H9 (cell line): ENCODE measurements at regions not wholly inside any gene's neighbourhood (a gene's known extent, or its start where the extent isn't known, plus 50 kb on each side); places are given as distances from the start of the nearest gene placed in this dataset.

Source experiments
- DNase-seq: peaks from one replicate; pipeline ENCODE4 v3.0.0-alpha.2; 2017
- H2AFZ ChIP-seq: one replicate; pipeline ENCODE4 v1.6.1; 2013; ENCODE audit warnings: mild to moderate bottlenecking, low read length, control low read depth, moderate library complexity
- H2AK5ac ChIP-seq: 2 replicates; pipeline ENCODE4 v1.6.1; 2013; ENCODE audit warnings: low read length, control low read depth, mixed read lengths; ENCODE audit not compliant: insufficient read length
- H2BK120ac ChIP-seq: one replicate; pipeline ENCODE4 v1.6.1; 2013; ENCODE audit warnings: low read depth, mild to moderate bottlenecking, low read length, control low read depth, inconsistent platforms; ENCODE audit not compliant: poor library complexity, severe bottlenecking
- H2BK12ac ChIP-seq: 2 replicates; pipeline ENCODE4 v1.6.1; 2013; ENCODE audit warnings: low read length, control low read depth, mixed read lengths, low read depth; ENCODE audit not compliant: insufficient read length
- H2BK15ac ChIP-seq: 2 replicates; pipeline ENCODE4 v1.6.1; 2013; ENCODE audit warnings: low read depth, low read length, control low read depth
- H2BK20ac ChIP-seq: one replicate; pipeline ENCODE4 v1.6.1; 2013; ENCODE audit warnings: low read depth, mild to moderate bottlenecking, low read length, control low read depth, inconsistent platforms; ENCODE audit not compliant: poor library complexity, severe bottlenecking
- H2BK5ac ChIP-seq: 2 replicates; pipeline ENCODE4 v1.6.1; 2013; ENCODE audit warnings: low read length, control low read depth, mixed read lengths; ENCODE audit not compliant: insufficient read length
- H3K14ac ChIP-seq: 2 replicates; pipeline ENCODE4 v1.6.1; 2013; ENCODE audit warnings: low read length, control low read depth; ENCODE audit not compliant: insufficient read depth
- H3K18ac ChIP-seq: 2 replicates; pipeline ENCODE4 v1.6.1; 2013; ENCODE audit warnings: low read depth, mild to moderate bottlenecking, mixed read lengths, low read length, control low read depth; ENCODE audit not compliant: insufficient read length
- H3K23ac ChIP-seq: 2 replicates; pipeline ENCODE4 v1.6.1; 2013; ENCODE audit warnings: low read length, control low read depth, mixed read lengths, low read depth; ENCODE audit not compliant: insufficient read length
- H3K23me2 ChIP-seq: 2 replicates; pipeline ENCODE4 v1.6.1; 2013; ENCODE audit warnings: low read depth, mild to moderate bottlenecking, mixed read lengths, low read length, control low read depth; ENCODE audit not compliant: insufficient read length, poor library complexity, severe bottlenecking
- H3K27ac ChIP-seq: 2 replicates; pipeline ENCODE4 v1.5.1; 2013; ENCODE audit warnings: low read length, control low read depth, mixed read lengths, low read depth; ENCODE audit not compliant: insufficient read length
- H3K27me3 ChIP-seq: 2 replicates; pipeline ENCODE4 v1.6.1; 2013; ENCODE audit warnings: low read length, control low read depth, inconsistent platforms; ENCODE audit not compliant: insufficient read depth
- H3K4ac ChIP-seq: 2 replicates; pipeline ENCODE4 v1.6.1; 2013; ENCODE audit warnings: low read depth, mild to moderate bottlenecking, control low read depth, inconsistent platforms, low read length, moderate library complexity
- H3K4me1 ChIP-seq: 2 replicates; pipeline ENCODE4 v1.6.1; 2013; ENCODE audit warnings: low read length, control low read depth, inconsistent platforms; ENCODE audit not compliant: insufficient read depth
- H3K4me2 ChIP-seq: 2 replicates; pipeline ENCODE4 v1.6.1; 2013; ENCODE audit warnings: low read length, control low read depth, mixed read lengths; ENCODE audit not compliant: insufficient read length, insufficient read depth
- H3K56ac ChIP-seq: 2 replicates; pipeline ENCODE4 v1.6.1; 2013; ENCODE audit warnings: low read depth, mild to moderate bottlenecking, mixed read lengths, low read length, control low read depth; ENCODE audit not compliant: insufficient read length
- H3K79me1 ChIP-seq: 2 replicates; pipeline ENCODE4 v1.6.1; 2013; ENCODE audit warnings: low read depth, mild to moderate bottlenecking, moderate library complexity, low read length, control low read depth, inconsistent platforms; ENCODE audit not compliant: insufficient read depth, poor library complexity, severe bottlenecking
- H3K79me2 ChIP-seq: 2 replicates; pipeline ENCODE4 v1.6.1; 2013; ENCODE audit warnings: low read length, control low read depth, inconsistent platforms; ENCODE audit not compliant: insufficient read depth
- H3K9ac ChIP-seq: 2 replicates; pipeline ENCODE4 v1.6.1; 2013; ENCODE audit warnings: low read length, control low read depth, mixed read lengths; ENCODE audit not compliant: insufficient read length; ENCODE audit errors: extremely low read depth
- H3K9me3 ChIP-seq: one replicate; pipeline ENCODE4 v1.6.1; 2013; ENCODE audit warnings: low read depth, low read length, inconsistent platforms; ENCODE audit not compliant: control insufficient read depth
- H3T11ph ChIP-seq: one replicate; pipeline ENCODE4 v1.6.1; 2013; ENCODE audit warnings: mild to moderate bottlenecking, low read length, control low read depth, inconsistent platforms
- H4K20me1 ChIP-seq: one replicate; pipeline ENCODE4 v1.6.1; 2013; ENCODE audit not compliant: control insufficient read depth, insufficient read length, insufficient read depth
- H4K5ac ChIP-seq: 2 replicates; pipeline ENCODE4 v1.6.1; 2013; ENCODE audit warnings: low read depth, mild to moderate bottlenecking, mixed read lengths, low read length, control low read depth; ENCODE audit not compliant: insufficient read length
- H4K8ac ChIP-seq: replicated peaks from 2 replicates; pipeline ENCODE4 v1.6.1; 2013; ENCODE audit warnings: low read length, control low read depth, mixed read lengths, low read depth; ENCODE audit not compliant: insufficient read length
- H4K91ac ChIP-seq: 2 replicates; pipeline ENCODE4 v1.6.1; 2013; ENCODE audit warnings: low read depth, mild to moderate bottlenecking, moderate library complexity, mixed read lengths, low read length, control low read depth; ENCODE audit not compliant: insufficient read length
- H3K27ac Mint-ChIP-seq, 3 experiments: 2 replicates in 2 of 3; 3 replicates in 1 of 3; pipeline ENCODE4 v1.8.0; 2020 to 2021; ENCODE audit warnings: mixed read lengths in 3 of 3, mild to moderate bottlenecking in 1 of 3, moderate library complexity in 1 of 3
- H3K27me3 Mint-ChIP-seq: 2 replicates; pipeline ENCODE4 v1.8.0; 2021; ENCODE audit warnings: low read depth, mild to moderate bottlenecking, moderate library complexity, mixed read lengths
- H3K36me3 Mint-ChIP-seq, 3 experiments: 2 replicates in 2 of 3; 3 replicates in 1 of 3; pipeline ENCODE4 v1.8.0; 2020 to 2021; ENCODE audit warnings: low read depth in 3 of 3, mixed read lengths in 3 of 3; ENCODE audit not compliant: insufficient read depth in 1 of 3
- H3K4me1 Mint-ChIP-seq, 2 experiments: 2 replicates each; pipeline ENCODE4 v1.8.0; 2020; ENCODE audit warnings: mixed read lengths in 2 of 2
- H3K4me3 Mint-ChIP-seq, 2 experiments: 2 replicates in 1 of 2; 3 replicates in 1 of 2; pipeline ENCODE4 v1.8.0; 2020 to 2021; ENCODE audit warnings: mild to moderate bottlenecking in 2 of 2, mixed read lengths in 2 of 2, moderate library complexity in 1 of 2
- H3K9me3 Mint-ChIP-seq, 2 experiments: 2 replicates in 1 of 2; 3 replicates in 1 of 2; pipeline ENCODE4 v1.8.0; 2020; ENCODE audit warnings: mild to moderate bottlenecking in 2 of 2, mixed read lengths in 2 of 2, moderate library complexity in 1 of 2
- WGBS: extraction: QIAGEN DNeasy Blood & Tissue Kit; methylation state at CpG from one replicate; pipeline ENCODE4 v1.1.7; 2013; ENCODE audit warnings: missing lambda C conversion rate, low lambda C conversion rate, mixed read lengths; ENCODE audit not compliant: insufficient read length; ENCODE audit errors: extremely low coverage; 5-methylcytosine and 5-hydroxymethylcytosine counted together
- TF ChIP-seq, protein P1 (sequence below): fragments of 200-600 bp; sonication (generic); conservative IDR thresholded peaks from 3 replicates; pipeline ENCODE4 v1.8.0; 2021; ENCODE audit warnings: antibody characterized with exemption, mild to moderate bottlenecking

DNA sequence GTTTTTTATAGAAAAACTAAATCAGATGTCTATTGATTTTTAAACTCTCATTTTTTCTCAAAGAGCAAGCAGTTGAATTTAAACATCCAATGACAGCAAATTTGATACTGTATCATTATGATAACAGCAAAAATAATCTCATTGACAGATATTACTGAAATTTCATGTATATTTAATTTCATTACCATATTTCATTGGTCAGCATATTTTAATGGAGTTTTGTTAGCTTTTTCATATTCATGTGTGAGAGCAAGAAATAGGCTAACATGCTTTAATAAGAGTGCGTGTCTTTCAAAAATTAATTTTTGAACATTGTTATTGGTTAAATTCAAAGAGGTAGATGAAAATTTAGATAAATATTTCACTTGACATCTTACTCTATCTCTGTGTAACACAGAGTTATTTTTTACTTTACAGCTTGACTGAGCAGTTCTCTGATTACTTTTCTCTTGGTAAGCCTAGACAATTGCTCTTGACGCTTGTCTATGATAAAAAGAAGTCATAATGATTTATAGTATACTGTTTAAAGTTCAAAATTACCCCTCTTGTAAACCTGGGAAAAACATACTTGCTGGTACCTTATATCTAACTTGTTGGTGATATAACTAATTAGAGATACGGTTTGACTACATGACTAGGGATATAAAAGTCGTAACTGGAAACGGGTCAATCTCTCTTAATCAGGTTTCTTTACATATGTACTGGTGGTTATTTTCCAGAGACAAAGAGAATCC is 732.3 kb upstream of the NCAM2 start:
- Histone ChIP-seq H2BK5ac (no peak overlapping the region), H3K9me3 (no peaks in the 10 kb centered on the region), H3K27me3 (no peaks in the 10 kb centered on the region), H2BK15ac (no peak overlapping the region), H3T11ph (no peak overlapping the region), H4K5ac (no peak overlapping the region), H3K27ac (no peak overlapping the region), H3K79me2 (no peaks in the 10 kb centered on the region), H2BK12ac (no peak overlapping the region), H2BK120ac (no peak overlapping the region), H2AK5ac (no peak overlapping the region), H3K56ac (no peak overlapping the region), H2BK20ac (no peak overlapping the region), H3K4ac (no peak overlapping the region), H3K4me1 (no peaks in the 10 kb centered on the region), H3K23me2 (no peaks in the 10 kb centered on the region), H3K14ac (no peak overlapping the region), H3K79me1 (no peaks in the 10 kb centered on the region), H3K9ac (no peak overlapping the region), H4K8ac (no peak overlapping the region), H2AFZ (no peak overlapping the region), H4K20me1 (no peaks in the 10 kb centered on the region), H3K23ac (no peak overlapping the region), H3K18ac (no peak overlapping the region), H4K91ac (no peak overlapping the region), H3K4me2 (no peak overlapping the region)
- Mint-ChIP-seq H3K4me3 (no peak overlapping the region), H3K4me1 (peaks cover 3 to 19% of the 10 kb centered on the region in 2 experiments), H3K36me3 (peaks cover 0 to 7% (median 0%) of the 10 kb centered on the region in 3 experiments; a peak in 3 of 7 replicates), H3K9me3 (no peaks in the 10 kb centered on the region; a peak in 1 of 5 replicates), H3K27ac (no peak overlapping the region), H3K27me3 (peaks cover 4% of the 10 kb centered on the region; the same call in 1 of the 2 replicates)
- TF ChIP-seq, protein P1, sequence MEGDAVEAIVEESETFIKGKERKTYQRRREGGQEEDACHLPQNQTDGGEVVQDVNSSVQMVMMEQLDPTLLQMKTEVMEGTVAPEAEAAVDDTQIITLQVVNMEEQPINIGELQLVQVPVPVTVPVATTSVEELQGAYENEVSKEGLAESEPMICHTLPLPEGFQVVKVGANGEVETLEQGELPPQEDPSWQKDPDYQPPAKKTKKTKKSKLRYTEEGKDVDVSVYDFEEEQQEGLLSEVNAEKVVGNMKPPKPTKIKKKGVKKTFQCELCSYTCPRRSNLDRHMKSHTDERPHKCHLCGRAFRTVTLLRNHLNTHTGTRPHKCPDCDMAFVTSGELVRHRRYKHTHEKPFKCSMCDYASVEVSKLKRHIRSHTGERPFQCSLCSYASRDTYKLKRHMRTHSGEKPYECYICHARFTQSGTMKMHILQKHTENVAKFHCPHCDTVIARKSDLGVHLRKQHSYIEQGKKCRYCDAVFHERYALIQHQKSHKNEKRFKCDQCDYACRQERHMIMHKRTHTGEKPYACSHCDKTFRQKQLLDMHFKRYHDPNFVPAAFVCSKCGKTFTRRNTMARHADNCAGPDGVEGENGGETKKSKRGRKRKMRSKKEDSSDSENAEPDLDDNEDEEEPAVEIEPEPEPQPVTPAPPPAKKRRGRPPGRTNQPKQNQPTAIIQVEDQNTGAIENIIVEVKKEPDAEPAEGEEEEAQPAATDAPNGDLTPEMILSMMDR: no peak
- no peak for DNase-seq
- no CpG with 5 or more reads among the region's 5 CpGs for WGBS
